ENCODE measurements at regions not wholly inside any gene's neighbourhood (a gene's known extent, or its start where the extent isn't known, plus 50 kb on each side); places are given as distances from the start of the nearest gene placed in this dataset.

- no peak for DNase-seq (ENCODE audit: low read depth, low spot score)
- no peak overlapping the region for H3K4me3 ChIP-seq (ENCODE audit: low read depth, low read length)
- ChIA-PET CTCF (interaction anchor here (1.1 kb wide), 1 partner anchor 9 kb away, joined by 3 read pairs; no protein-coding TSS in a partner anchor), POLR2A (no interaction called here)
- TF ChIP-seq CTCF (IDR thresholded peaks at IDR 0.05; ENCODE audit: insufficient read depth, low read length, missing control alignments) = no peak
Measured at GRCh38 chr5:179472641-179473040, 77.7 kb upstream of the RUFY1 start.

DNA sequence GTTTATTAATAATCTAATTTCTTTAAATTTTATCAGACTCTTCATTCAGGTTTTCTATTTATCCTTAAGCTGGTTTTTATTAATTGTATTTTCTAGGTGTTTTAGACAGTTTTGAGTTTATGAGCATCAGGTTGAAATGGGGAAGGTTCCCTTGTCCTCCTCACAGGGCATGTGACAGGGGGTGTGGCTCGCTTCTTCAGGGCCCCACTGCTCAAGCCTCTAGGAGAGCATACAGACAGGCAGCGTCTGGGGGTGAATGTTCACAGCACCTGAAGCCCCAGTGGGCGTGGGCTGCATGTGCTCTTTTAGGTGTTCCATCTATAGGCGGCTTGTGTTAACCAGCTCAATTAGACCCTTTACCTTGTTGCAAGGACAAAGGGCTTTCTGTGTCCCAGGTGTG lies 78.2 kb upstream of the RUFY1 start:
- H3K4me3 ChIP-seq (ENCODE audit: low read depth, low read length) = no peak overlapping the region
- ChIA-PET CTCF (interaction anchor here (1.1 kb wide), 1 partner anchor 10 kb away, joined by 3 read pairs; no protein-coding TSS in a partner anchor), POLR2A (interaction anchor here (0.6 kb wide), 1 partner anchor 16 kb away, joined by 3 read pairs; no protein-coding TSS in a partner anchor)
- TF ChIP-seq CTCF (IDR thresholded peaks at IDR 0.05; ENCODE audit: insufficient read depth, low read length, missing control alignments) = no peak
- no peak for DNase-seq (ENCODE audit: low read depth, low spot score)

DNA sequence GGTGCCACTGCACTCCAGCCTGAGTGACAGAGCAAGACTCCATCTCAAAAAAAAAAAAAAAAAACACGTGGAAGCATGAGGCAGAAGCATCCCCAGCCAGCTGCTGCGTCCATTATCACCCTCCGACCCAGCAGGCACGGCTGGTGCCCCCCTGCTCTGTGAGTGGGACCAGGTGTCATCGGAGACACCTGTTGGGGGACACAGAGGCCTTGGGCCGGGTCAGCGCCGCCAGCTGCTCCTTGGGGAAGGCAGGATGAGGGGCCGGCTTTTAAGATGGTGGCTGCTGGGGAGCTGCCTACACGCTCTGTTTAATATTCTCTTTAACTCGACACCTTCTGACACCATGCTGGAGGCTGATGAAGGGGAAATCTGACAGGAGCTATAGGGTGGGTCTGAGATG lies 80.2 kb upstream of the RUFY1 start:
- no peak for DNase-seq (ENCODE audit: low read depth, low spot score)
- ChIA-PET POLR2A (no interaction called here), CTCF (no interaction called here)
- no peak for TF ChIP-seq CTCF (IDR thresholded peaks at IDR 0.05; ENCODE audit: insufficient read depth, low read length, missing control alignments)
- H3K4me3 ChIP-seq (ENCODE audit: low read depth, low read length) = no peak overlapping the region

DNA sequence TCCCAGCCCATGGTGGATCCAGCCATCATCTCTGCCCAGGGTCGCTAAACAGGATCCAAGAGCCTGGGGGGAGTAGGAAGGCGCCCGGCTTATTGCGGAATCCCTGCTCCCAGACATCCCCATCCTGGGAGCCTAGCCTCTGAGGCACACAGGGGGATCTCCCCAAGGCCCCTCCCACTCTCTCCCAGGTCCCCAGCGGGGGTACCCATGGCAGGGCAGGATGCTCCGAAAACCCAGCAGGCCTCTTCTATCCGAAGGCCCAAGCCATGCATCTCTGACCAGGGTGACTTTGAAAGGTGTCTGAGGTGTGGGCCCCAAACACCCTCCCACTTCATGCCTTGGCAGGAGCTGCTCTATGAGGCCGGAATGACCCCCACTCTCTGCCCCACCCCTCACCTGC lies 81.7 kb upstream of the RUFY1 start:
- DNase-seq (ENCODE audit: low read depth, low spot score) = no peak
- no peak for TF ChIP-seq CTCF (IDR thresholded peaks at IDR 0.05; ENCODE audit: insufficient read depth, low read length, missing control alignments)
- no peak overlapping the region for H3K4me3 ChIP-seq (ENCODE audit: low read depth, low read length)
- ChIA-PET CTCF (no interaction called here), POLR2A (no interaction called here)

- POLR2A ChIA-PET = no interaction called here
Measured at GRCh38 chr5:179467441-179467840, 82.9 kb upstream of the RUFY1 start.

GRCh38 chr5:179464631-179465030 lies 85.7 kb upstream of the RUFY1 start:
- TF ChIP-seq CTCF (IDR thresholded peaks at IDR 0.05; ENCODE audit: insufficient read depth, low read length, missing control alignments) = no peak
- CTCF ChIA-PET = no interaction called here
- H3K4me3 ChIP-seq (ENCODE audit: low read depth, low read length) = no peak overlapping the region
- POLR2A ChIA-PET = no interaction called here
- DNase-seq (ENCODE audit: low read depth, low spot score) = no peak

More at GRCh38 chr5:179467441-179467840, 82.9 kb upstream of the RUFY1 start:
- DNase-seq (ENCODE audit: low read depth, low spot score) = no peak
- no peak for TF ChIP-seq CTCF (IDR thresholded peaks at IDR 0.05; ENCODE audit: insufficient read depth, low read length, missing control alignments)
- no peak overlapping the region for H3K4me3 ChIP-seq (ENCODE audit: low read depth, low read length)
- CTCF ChIA-PET = no interaction called here

Measured in AG04449 (cell line).